ENCODE measurements at regions not wholly inside any gene's neighbourhood (a gene's known extent, or its start where the extent isn't known, plus 50 kb on each side); places are given as distances from the start of the nearest gene placed in this dataset.

DNA sequence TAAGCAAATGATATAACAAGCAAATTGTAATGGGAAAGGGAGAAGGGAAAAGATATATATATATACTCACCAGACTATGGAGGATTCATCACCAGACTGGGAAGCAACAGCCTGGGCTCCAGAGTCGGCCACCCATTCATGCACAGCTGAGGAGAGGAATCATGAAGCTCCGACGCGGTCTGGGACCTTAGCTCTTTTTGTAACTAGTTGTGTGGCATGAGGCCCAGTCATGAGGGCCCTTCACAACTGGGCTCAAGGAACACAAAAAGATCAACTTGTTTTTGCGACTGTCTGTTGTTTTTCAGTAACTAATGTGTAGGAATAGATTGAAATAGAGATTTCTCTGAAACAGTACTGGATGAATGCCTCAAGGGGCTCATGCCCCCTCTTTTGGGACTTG, 911.2 kb downstream of the TYW1 start:
- TF ChIP-seq, protein P1, sequence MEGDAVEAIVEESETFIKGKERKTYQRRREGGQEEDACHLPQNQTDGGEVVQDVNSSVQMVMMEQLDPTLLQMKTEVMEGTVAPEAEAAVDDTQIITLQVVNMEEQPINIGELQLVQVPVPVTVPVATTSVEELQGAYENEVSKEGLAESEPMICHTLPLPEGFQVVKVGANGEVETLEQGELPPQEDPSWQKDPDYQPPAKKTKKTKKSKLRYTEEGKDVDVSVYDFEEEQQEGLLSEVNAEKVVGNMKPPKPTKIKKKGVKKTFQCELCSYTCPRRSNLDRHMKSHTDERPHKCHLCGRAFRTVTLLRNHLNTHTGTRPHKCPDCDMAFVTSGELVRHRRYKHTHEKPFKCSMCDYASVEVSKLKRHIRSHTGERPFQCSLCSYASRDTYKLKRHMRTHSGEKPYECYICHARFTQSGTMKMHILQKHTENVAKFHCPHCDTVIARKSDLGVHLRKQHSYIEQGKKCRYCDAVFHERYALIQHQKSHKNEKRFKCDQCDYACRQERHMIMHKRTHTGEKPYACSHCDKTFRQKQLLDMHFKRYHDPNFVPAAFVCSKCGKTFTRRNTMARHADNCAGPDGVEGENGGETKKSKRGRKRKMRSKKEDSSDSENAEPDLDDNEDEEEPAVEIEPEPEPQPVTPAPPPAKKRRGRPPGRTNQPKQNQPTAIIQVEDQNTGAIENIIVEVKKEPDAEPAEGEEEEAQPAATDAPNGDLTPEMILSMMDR (IDR thresholded peaks at IDR 0.05) = no peak
- no peak for TF ChIP-seq POLR2A (IDR thresholded peaks at IDR 0.05)
